SK-N-SH treated with all-trans-retinoic acid at 6 μM for 48 hours (cell line): ENCODE measurements at regions not wholly inside any gene's neighbourhood (a gene's known extent, or its start where the extent isn't known, plus 50 kb on each side); places are given as distances from the start of the nearest gene placed in this dataset.

ENCODE experiments used
- ARNTL ChIP-seq: fragments of 450-650 bp; formaldehyde crosslinking; IDR thresholded peaks from 2 replicates; pipeline ENCODE4 v1.5.0; 2020; ENCODE audit warnings: low read depth, mild to moderate bottlenecking, moderate library complexity, borderline replicate concordance
- BACH2 ChIP-seq: fragments of 250-450 bp; sonication (Bioruptor Pico); IDR thresholded peaks from 2 replicates; pipeline ENCODE4 v1.9.0; 2021; ENCODE audit warnings: mild to moderate bottlenecking, borderline replicate concordance
- CSDC2 ChIP-seq: fragments of 250-450 bp; sonication (Bioruptor Pico); IDR thresholded peaks from 2 replicates; pipeline ENCODE4 v1.5.0; 2020; ENCODE audit warnings: mild to moderate bottlenecking, moderate library complexity
- OSR1 ChIP-seq: fragments of 250-450 bp; sonication (Bioruptor Pico); IDR thresholded peaks from 2 replicates; pipeline ENCODE4 v1.8.0; 2022; ENCODE audit warnings: moderate library complexity, mild to moderate bottlenecking, inconsistent platforms
- RARB ChIP-seq: fragments of 250-450 bp; sonication (Bioruptor Pico); IDR thresholded peaks from 2 replicates; pipeline ENCODE4 v1.8.0; 2021; ENCODE audit warnings: mild to moderate bottlenecking, moderate library complexity
- SNAI2 ChIP-seq: fragments of 250-450 bp; sonication (Bioruptor Pico); IDR thresholded peaks from 2 replicates; pipeline ENCODE4 v1.5.0; 2020; ENCODE audit warnings: mild to moderate bottlenecking, moderate library complexity
- ZFP30 ChIP-seq: fragments of 450-650 bp; formaldehyde crosslinking; IDR thresholded peaks from 2 replicates; pipeline ENCODE4 v1.5.0; 2022; ENCODE audit warnings: mild to moderate bottlenecking, moderate library complexity
- TF ChIP-seq, protein P1 (sequence below): fragments of 250-450 bp; sonication (Bioruptor Pico); IDR thresholded peaks from 2 replicates; pipeline ENCODE4 v1.8.0; 2020; ENCODE audit warnings: mild to moderate bottlenecking, moderate library complexity, borderline replicate concordance

- no peak for TF ChIP-seq RARB (CRISPR knock-in tag)
- no peak for TF ChIP-seq SNAI2 (CRISPR knock-in tag)
- TF ChIP-seq, protein P1, sequence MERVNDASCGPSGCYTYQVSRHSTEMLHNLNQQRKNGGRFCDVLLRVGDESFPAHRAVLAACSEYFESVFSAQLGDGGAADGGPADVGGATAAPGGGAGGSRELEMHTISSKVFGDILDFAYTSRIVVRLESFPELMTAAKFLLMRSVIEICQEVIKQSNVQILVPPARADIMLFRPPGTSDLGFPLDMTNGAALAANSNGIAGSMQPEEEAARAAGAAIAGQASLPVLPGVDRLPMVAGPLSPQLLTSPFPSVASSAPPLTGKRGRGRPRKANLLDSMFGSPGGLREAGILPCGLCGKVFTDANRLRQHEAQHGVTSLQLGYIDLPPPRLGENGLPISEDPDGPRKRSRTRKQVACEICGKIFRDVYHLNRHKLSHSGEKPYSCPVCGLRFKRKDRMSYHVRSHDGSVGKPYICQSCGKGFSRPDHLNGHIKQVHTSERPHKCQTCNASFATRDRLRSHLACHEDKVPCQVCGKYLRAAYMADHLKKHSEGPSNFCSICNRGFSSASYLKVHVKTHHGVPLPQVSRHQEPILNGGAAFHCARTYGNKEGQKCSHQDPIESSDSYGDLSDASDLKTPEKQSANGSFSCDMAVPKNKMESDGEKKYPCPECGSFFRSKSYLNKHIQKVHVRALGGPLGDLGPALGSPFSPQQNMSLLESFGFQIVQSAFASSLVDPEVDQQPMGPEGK (CRISPR knock-in tag): no peak
- no peak for TF ChIP-seq BACH2 (CRISPR knock-in tag)
- TF ChIP-seq CSDC2: no peak
- no peak for TF ChIP-seq ARNTL (CRISPR knock-in tag)
- TF ChIP-seq OSR1 (CRISPR knock-in tag): no peak
- no peak for TF ChIP-seq ZFP30 (CRISPR knock-in tag)
These were observed 270.3 kb upstream of the PARD3B start for GRCh38 chr2:204274991-204275390.
